ENCODE measurements at regions not wholly inside any gene's neighbourhood (a gene's known extent, or its start where the extent isn't known, plus 50 kb on each side); places are given as distances from the start of the nearest gene placed in this dataset.

- no peak for TF ChIP-seq ZNF597 (CRISPR knock-in tag; IDR thresholded peaks at IDR 0.05)
- TF ChIP-seq ZNF121 (CRISPR knock-in tag; IDR thresholded peaks at IDR 0.05) = no peak
Measured at GRCh38 chr13:74865656-74866055, 616.3 kb downstream of the TBC1D4 start.
